ENCODE measurements at regions not wholly inside any gene's neighbourhood (a gene's known extent, or its start where the extent isn't known, plus 50 kb on each side); places are given as distances from the start of the nearest gene placed in this dataset.
"Not testable (repeated sequence)": the region's sequence is repeated elsewhere in the genome, so short reads cannot be mapped to it uniquely, and the experiment has no call there.

DNA sequence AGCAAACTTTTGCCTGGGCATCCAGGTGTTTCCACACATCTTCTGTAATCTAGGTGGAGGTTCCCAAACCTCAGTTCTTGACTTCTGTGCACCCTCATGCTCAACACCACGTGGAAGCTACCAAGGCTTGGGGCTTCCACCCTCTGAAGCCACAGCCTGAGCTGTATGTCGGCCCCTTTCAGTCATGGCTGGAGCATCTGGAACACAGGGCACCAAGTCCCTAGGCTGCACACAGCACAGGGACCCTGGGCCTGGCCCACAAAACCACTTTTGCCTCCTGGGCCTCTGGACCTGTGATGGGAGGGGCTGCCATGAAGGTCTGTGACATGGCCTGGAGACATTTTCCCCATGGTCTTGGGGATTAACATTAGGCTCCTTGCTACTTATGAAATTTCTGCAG, 73.4 kb upstream of the AFDN start:
- TF ChIP-seq ISL1 (CRISPR knock-in tag; IDR thresholded peaks at IDR 0.05); ZFP30 (CRISPR knock-in tag; IDR thresholded peaks at IDR 0.05); POU6F1 (CRISPR knock-in tag; IDR thresholded peaks at IDR 0.05; ENCODE audit: borderline replicate concordance, low read depth); ZNF8 (CRISPR knock-in tag; IDR thresholded peaks at IDR 0.05); CREB5 (CRISPR knock-in tag; IDR thresholded peaks at IDR 0.05; ENCODE audit: low read depth): not testable (repeated sequence)

Measured in SK-N-SH treated with all-trans-retinoic acid at 6 μM for 48 hours (cell line).